HG03575 (cell line): ENCODE measurements at regions not wholly inside any gene's neighbourhood (a gene's known extent, or its start where the extent isn't known, plus 50 kb on each side); places are given as distances from the start of the nearest gene placed in this dataset.
"Not testable (repeated sequence)": the region's sequence is repeated elsewhere in the genome, so short reads cannot be mapped to it uniquely, and the experiment has no call there.

Experiments
- ATAC-seq: cut with Tn5 transposase; IDR thresholded peaks from one replicate; pipeline ENCODE4 v1.9.1; 2021; ENCODE audit not compliant: unreplicated experiment, insufficient number of reproducible peaks, low FRiP score; ENCODE audit errors: extremely low read depth

GRCh38 chr11:116324077-116324476 is 448.7 kb downstream of the BUD13 start:
- not testable (repeated sequence) for ATAC-seq

- ATAC-seq: no peak
Observed at GRCh38 chr11:116317212-116317611, 455.6 kb downstream of the BUD13 start.

GRCh38 chr11:116314006-116314405 is 458.8 kb downstream of the BUD13 start:
- ATAC-seq: no peak

GRCh38 chr11:116312570-116313391 is 460.0 kb downstream of the BUD13 start:
- ATAC-seq: no peak

- no peak for ATAC-seq
Observed at GRCh38 chr11:116311206-116311605, 461.6 kb downstream of the BUD13 start.

- no peak for ATAC-seq
Observed at GRCh38 chr11:116310698-116311097, 462.1 kb downstream of the BUD13 start.

- no peak for ATAC-seq
Observed at GRCh38 chr11:116310226-116310625, 462.6 kb downstream of the BUD13 start.

GRCh38 chr11:116309446-116309845 is 463.3 kb downstream of the BUD13 start:
- ATAC-seq: no peak

- ATAC-seq: no peak
Observed at GRCh38 chr11:116302756-116303155, 470.0 kb downstream of the BUD13 start.

GRCh38 chr11:116301141-116301540 is 471.6 kb downstream of the BUD13 start:
- ATAC-seq: no peak

- ATAC-seq: no peak
Observed at GRCh38 chr11:116300232-116300631, 472.6 kb downstream of the BUD13 start.

GRCh38 chr11:116294630-116295029 is 478.2 kb downstream of the BUD13 start:
- ATAC-seq: no peak

GRCh38 chr11:116287866-116288265 is 484.9 kb downstream of the BUD13 start:
- ATAC-seq: no peak

GRCh38 chr11:116285026-116285425 is 487.8 kb downstream of the BUD13 start:
- ATAC-seq: no peak

- ATAC-seq: no peak
Observed at GRCh38 chr11:116283300-116283699, 489.5 kb downstream of the BUD13 start.

GRCh38 chr11:116282481-116282880 is 490.3 kb downstream of the BUD13 start:
- no peak for ATAC-seq

GRCh38 chr11:116281173-116282160 is 491.3 kb downstream of the BUD13 start:
- ATAC-seq: no peak

GRCh38 chr11:116279511-116279910 is 493.3 kb downstream of the BUD13 start:
- no peak for ATAC-seq

GRCh38 chr11:116278076-116278475 is 494.7 kb downstream of the BUD13 start:
- ATAC-seq: no peak
